ENCODE measurements at regions not wholly inside any gene's neighbourhood (a gene's known extent, or its start where the extent isn't known, plus 50 kb on each side); places are given as distances from the start of the nearest gene placed in this dataset.

DNA sequence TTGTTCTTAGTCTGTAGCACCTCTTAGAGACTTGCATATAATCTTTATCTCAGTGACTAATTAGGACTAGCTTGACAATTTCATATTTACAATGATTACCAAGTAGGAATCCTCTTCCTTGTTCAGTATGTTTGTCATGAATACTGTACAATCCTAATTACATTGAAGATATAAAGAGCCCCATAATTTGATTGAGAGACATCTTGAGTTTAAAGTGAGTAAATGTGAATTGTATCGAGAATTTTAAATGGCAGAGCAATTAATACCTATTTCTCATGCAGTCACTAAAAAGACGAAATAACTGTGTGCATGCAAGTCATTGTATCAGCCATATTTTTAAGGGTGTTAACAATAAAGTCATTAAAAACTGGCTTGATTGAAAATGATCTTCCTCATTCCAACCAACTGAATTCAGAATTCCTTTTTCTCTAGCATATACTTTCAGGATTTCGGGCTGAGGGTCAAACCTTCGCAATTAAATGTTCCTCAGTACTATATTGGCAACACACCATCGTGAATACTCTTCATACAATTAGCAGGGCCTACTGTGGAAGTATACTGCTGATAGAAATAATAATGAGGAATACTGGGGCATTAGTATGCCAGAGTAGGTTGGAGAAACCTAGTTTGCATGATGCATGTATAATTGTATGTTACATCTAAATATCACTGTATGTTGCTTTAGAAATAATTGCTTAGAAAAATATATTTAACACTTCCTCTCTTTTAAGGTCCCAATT is 284.7 kb upstream of the TMEM161B start:
- H3K4me1 ChIP-seq (replicated peaks in 1 of 2): peaks cover 25 to 34% of the 10 kb centered on the region in 2 donors
- no peak overlapping the region for H3K4me3 ChIP-seq
- H3K27ac ChIP-seq: no peak overlapping the region
- WGBS, 10 experiments: 0 to 96% (median 74%) methylated on average over 1 to 5 of the region's 5 CpGs; no CpG with 5 or more reads in 2 of the 10 experiments
- ATAC-seq (replicated peaks in 6 of 8): no peak
- in situ Hi-C loops (cut with MboI; ENCODE audit: low pct_unique_long_range_greater_than_20kb in 2 of 9, low sequenced_read_pairs in 9 of 9, unreplicated experiment in 9 of 9): no loop called here

DNA sequence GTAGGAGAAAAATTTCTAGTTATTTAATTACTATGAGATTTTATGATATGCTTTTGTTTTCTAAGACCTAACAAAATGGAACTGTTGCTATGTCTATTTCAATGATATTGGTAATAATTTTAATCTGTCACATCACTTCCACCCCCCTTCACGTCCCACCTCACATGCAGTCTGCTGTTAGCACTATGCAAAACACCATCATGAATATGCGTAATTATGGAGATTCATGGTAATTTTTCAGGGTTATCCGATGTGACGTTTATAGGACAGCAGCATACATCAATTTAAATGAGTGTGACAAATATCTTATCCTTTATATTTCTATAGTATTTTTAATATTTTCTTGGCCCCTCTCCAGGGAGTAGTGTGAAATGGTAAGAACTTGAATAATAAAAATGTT is 283.8 kb upstream of the TMEM161B start:
- no peak overlapping the region for H3K4me3 ChIP-seq
- in situ Hi-C loops (cut with MboI; ENCODE audit: low pct_unique_long_range_greater_than_20kb in 2 of 9, low sequenced_read_pairs in 9 of 9, unreplicated experiment in 9 of 9): no loop called here
- WGBS, 10 experiments: 5 to 100% (median 56%) methylated on average over 1 to 4 of the region's 4 CpGs
- peak in 2 of 8 experiments; percentile 50 to 61 for ATAC-seq (replicated peaks in 6 of 8)
- H3K27ac ChIP-seq: no peak overlapping the region
- peaks cover 18 to 26% of the 10 kb centered on the region in 2 donors for H3K4me1 ChIP-seq (replicated peaks in 1 of 2)

DNA sequence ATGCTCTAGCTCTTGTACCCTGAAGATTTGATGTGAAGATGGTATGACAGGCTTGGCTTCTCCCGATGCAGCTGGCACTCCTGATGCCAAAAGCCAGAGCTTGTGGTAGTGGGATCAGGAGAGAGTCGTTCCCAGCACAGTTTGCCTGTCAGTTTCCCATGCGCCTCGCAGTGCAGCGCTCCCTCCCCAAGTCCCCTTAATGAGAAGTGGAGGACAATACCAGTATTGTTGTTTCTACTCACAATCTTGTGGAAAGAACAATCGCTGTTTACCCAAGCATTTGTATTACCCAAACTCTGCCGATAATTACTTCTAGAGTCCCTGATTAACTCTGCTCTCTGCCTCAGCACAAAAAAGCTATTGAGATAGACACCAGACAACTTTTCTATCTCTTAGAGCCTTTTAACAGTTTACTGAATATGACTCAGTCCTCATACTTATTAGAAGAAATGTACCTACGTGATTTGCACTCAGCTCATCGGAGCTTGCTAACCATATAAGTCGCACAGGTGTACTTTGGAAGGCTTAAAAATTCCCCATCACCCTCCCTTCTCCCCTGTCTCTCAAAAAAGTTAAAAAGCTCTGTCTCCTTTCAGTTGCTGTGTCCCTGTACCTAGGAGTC is 283.2 kb upstream of the TMEM161B start:
- H3K4me1 ChIP-seq (replicated peaks in 1 of 2): peaks cover 13 to 20% of the 10 kb centered on the region in 2 donors
- 27 to 61% (median 33%) methylated on average over 4 to 10 of the region's 10 CpGs; no CpG with 5 or more reads in 3 of the 10 experiments for WGBS, 10 experiments
- in situ Hi-C loops (cut with MboI; ENCODE audit: low pct_unique_long_range_greater_than_20kb in 2 of 9, low sequenced_read_pairs in 9 of 9, unreplicated experiment in 9 of 9): no loop called here
- no peak overlapping the region for H3K27ac ChIP-seq
- ATAC-seq (replicated peaks in 6 of 8): peak in 5 of 8 experiments; percentile 60 to 73 (median 67)
- peak overlapping the region in 1 of 5 donors; percentile 1 for H3K4me3 ChIP-seq

DNA sequence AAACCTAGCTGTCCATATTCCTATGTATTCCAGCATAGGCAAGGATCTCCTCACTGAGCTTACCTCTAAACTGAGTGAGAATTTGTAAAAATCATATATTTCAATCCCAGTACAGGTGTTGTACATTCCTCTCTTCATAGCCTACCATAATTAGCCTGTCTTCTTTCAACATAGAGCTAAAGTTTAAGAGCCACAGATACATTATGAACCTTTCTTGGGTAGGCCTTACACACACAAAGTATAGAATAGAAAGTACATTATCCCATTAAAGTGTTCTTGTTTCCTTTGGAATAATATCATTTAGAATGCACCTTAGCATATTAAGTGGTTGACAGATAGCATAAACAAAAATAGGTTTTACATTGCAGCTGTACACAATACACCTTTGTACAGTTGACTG is 282.1 kb upstream of the TMEM161B start:
- no peak overlapping the region for H3K27ac ChIP-seq
- no peak overlapping the region for H3K4me3 ChIP-seq
- in situ Hi-C loops (cut with MboI; ENCODE audit: low pct_unique_long_range_greater_than_20kb in 2 of 9, low sequenced_read_pairs in 9 of 9, unreplicated experiment in 9 of 9): no loop called here
- H3K4me1 ChIP-seq (replicated peaks in 1 of 2): peaks cover 6 to 9% of the 10 kb centered on the region in 2 donors
- no peak for ATAC-seq (replicated peaks in 6 of 8)

DNA sequence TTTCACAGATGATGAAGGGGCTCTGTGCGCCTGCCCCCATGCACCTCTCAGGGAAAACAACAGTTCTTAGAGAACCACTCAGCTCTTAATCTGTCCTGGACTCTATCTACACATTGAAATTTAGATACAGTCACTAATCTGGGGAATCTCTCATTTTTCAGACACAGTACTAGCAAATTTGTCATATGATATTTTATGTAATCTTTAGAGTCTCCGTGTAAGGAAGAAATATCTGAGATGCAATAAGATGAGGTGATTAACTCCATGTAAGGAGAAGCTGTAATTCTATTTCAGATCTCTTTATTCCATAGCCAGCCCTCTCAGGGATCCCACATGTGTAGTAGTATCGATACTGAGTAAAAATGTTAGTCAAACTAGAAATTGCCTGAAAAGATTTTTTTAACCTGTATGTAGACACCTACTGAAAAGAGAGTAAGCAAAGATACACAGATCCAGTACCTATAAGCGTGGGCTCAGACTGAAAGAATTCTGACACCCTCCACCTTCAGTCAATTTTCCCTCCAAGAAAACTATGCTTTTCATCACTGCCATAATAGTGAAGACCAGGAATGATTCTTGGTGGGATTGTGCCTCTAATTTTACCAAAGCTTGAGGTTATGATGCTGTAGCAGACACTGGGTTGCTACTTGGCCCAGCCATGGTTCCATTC is 279.6 kb upstream of the TMEM161B start:
- H3K4me3 ChIP-seq: no peak overlapping the region
- ATAC-seq (replicated peaks in 6 of 8): no peak
- peaks cover 11 to 27% of the 10 kb centered on the region in 2 donors for H3K4me1 ChIP-seq (replicated peaks in 1 of 2)
- no peak overlapping the region for H3K27ac ChIP-seq
- in situ Hi-C loops (cut with MboI; ENCODE audit: low pct_unique_long_range_greater_than_20kb in 2 of 9, low sequenced_read_pairs in 9 of 9, unreplicated experiment in 9 of 9): no loop called here
- WGBS, 10 experiments: 13 to 100% (median 93%) methylated on average over 1 to 4 of the region's 4 CpGs

DNA sequence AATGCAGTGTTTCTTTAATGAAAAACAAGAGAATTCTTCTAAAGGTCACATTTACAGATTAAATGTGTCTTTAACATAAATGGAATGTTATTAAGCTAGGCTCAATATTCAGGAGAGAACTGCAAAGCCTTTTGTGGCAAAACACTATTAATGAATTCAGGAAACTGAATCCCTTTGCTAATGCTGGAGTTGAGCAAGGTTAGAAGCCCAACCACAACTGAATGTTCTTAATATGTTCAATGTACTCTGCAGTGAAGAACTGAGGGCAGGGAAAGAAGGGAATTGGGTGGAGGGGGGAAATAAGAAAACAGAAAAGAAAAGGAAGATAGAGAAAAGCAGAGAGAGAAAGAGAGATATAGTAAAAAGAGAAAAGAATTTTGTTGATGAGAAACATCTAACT is 276.7 kb upstream of the TMEM161B start:
- in situ Hi-C loops (cut with MboI; ENCODE audit: low pct_unique_long_range_greater_than_20kb in 2 of 9, low sequenced_read_pairs in 9 of 9, unreplicated experiment in 9 of 9): no loop called here
- peaks cover 11 to 33% of the 10 kb centered on the region in 2 donors for H3K4me1 ChIP-seq (replicated peaks in 1 of 2)
- no peak overlapping the region for H3K4me3 ChIP-seq
- ATAC-seq (replicated peaks in 6 of 8): no peak
- H3K27ac ChIP-seq: no peak overlapping the region

DNA sequence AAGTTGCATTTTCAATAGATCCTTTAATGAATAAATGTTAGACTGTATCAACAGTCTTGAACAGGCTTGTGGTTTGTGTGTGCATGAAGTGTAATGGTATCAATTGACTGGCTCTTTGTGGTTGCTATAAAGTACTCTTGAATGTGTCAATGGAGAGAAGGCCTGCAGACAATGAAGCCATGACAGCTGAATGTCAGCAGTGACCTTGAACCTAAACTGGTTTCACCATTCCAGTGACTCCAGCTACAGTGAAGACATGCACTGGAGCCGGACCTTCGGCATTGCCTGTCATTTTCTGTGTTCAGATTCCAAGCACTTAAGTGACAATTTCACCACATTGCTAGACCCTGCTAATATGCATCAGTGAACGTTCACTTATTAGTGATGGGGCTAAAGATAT is 276.0 kb upstream of the TMEM161B start:
- Histone ChIP-seq H3K4me3 (peak overlapping the region in 1 of 5 donors; percentile 10), H3K27ac (peak overlapping the region in 1 of 2 donors; percentile 29), H3K4me1 (replicated peaks in 1 of 2) (peaks cover 15 to 37% of the 10 kb centered on the region in 2 donors)
- in situ Hi-C loops (cut with MboI; ENCODE audit: low pct_unique_long_range_greater_than_20kb in 2 of 9, low sequenced_read_pairs in 9 of 9, unreplicated experiment in 9 of 9): no loop called here
- ATAC-seq (replicated peaks in 6 of 8): peak in 5 of 8 experiments; percentile 27 to 64 (median 47)
- 0 to 80% (median 63%) methylated on average over 1 to 3 of the region's 3 CpGs; no CpG with 5 or more reads in 3 of the 10 experiments for WGBS, 10 experiments

DNA sequence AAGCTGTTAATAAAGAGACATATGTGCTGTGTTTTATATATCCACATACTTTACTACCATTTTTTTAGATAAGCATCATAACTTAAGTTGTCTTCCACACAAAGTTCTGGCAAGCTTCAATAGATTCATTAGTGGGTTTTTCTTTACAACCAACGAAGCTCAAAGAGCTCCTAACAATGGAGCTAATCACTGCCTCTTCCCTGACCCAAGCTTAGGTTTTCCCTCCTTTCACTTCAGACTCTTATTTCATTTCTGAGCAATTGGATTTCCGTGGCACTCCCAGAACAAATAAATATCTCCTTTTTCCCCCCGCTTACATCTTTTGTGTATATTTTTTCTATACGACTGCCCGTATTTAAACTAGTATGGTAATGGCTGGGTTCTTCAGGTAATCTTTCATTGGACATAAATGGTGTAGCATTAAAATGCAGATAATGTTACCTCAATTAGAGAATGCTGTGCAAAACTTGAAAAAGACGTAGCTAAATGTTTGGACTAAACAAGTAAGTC is 275.5 kb upstream of the TMEM161B start:
- WGBS, 10 experiments: 8 to 81% (median 38%) methylated on average over 2 to 6 of the region's 6 CpGs
- ATAC-seq (replicated peaks in 6 of 8): peak in 2 of 8 experiments; percentile 24 to 40
- in situ Hi-C loops (cut with MboI; ENCODE audit: low pct_unique_long_range_greater_than_20kb in 2 of 9, low sequenced_read_pairs in 9 of 9, unreplicated experiment in 9 of 9): no loop called here
- Histone ChIP-seq H3K4me1 (replicated peaks in 1 of 2) (peaks cover 19 to 42% of the 10 kb centered on the region in 2 donors), H3K27ac (peak overlapping the region in 1 of 2 donors; percentile 29), H3K4me3 (peak overlapping the region in 1 of 5 donors; percentile 10)

DNA sequence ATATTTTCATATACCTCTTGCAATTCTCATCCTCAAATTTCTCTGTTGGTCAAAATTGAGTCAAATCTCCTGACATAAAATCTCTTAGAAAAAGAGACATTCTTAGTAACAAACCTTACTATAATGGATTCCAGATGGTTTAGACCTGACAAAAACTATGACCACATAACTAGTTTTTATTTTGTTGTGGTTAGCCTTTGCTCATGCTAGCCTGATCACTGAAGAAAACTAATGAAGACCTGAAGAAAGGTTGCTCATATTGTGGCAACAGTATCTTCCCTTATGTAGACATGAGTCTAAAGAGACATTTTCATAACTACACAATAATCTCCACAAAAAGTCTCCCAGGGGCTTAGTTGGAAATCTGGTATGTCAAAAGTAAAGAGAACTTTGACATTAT is 274.1 kb upstream of the TMEM161B start:
- no peak overlapping the region for H3K27ac ChIP-seq
- no peak for ATAC-seq (replicated peaks in 6 of 8)
- H3K4me3 ChIP-seq: no peak overlapping the region
- in situ Hi-C loops (cut with MboI; ENCODE audit: low pct_unique_long_range_greater_than_20kb in 2 of 9, low sequenced_read_pairs in 9 of 9, unreplicated experiment in 9 of 9): no loop called here
- peaks cover 19 to 52% of the 10 kb centered on the region in 2 donors for H3K4me1 ChIP-seq (replicated peaks in 1 of 2)

DNA sequence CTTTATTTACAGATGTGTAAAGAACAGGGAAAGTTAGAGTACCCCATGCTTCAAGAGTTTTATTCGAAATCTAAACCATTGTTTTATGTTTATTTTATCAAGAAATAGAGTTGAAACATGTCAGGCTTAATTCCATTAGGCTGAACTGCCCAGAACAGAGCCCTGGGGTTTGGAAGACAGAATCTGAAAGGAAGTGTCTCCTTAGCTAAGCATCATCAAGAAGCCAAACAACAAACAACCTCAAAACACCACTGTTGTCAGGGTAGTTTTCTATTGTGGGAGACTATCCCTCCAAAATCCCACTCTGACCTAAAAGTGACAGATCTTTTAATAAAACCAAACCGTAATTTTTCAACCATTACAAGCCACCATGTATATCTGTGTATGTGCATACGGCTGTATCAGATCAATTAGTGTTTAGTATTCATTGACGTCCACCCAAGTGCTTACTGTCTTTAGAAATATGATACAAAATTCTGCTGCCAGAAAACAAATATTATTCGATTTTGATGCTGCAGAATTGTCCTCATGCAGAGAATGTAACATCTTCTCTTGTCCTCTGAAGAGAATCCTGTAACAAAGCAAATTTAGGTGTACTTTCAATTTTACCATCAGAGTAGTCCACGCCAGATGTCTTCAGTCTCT is 271.9 kb upstream of the TMEM161B start:
- 18 to 95% (median 71%) methylated on average over 2 to 6 of the region's 6 CpGs for WGBS, 10 experiments
- H3K4me1 ChIP-seq (replicated peaks in 1 of 2): peaks cover 19 to 51% of the 10 kb centered on the region in 2 donors
- in situ Hi-C loops (cut with MboI; ENCODE audit: low pct_unique_long_range_greater_than_20kb in 2 of 9, low sequenced_read_pairs in 9 of 9, unreplicated experiment in 9 of 9): no loop called here
- peak overlapping the region in 1 of 5 donors; percentile 14 for H3K4me3 ChIP-seq
- peak overlapping the region; percentile 4 to 27 for H3K27ac ChIP-seq
- ATAC-seq (replicated peaks in 6 of 8): peak in 4 of 8 experiments; percentile 26 to 47 (median 33)

DNA sequence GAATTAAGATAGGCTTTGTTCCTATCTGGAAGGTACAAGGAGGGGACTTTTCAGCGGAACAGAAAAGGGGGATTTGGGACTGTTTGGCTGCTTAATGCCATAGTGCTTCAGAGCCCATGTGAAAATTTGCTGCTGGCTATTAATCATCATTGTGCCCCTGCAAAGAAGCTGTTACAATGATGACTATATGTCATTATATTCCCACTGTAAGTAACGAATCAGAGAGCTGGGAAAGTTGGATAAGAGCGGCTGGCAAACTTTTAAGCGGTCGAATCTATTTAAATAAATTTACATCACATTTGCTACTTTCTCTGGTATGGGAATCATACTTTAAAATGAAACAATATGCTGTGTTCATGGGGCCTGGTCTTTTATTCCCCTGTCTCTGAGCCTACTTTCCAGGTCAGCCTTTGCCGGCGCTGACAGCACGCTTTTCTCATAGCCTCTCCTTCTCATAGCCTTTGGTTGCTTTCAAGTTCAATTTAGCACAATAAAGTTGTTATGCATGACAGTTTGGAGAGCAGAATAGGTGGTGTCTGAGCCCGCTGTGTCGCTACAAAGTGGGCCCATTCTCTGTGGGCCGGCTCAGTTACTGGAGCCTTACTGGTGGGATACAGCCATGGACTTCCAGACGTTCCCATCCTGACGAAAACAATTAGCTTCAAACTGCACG is 271.2 kb upstream of the TMEM161B start:
- H3K4me1 ChIP-seq (replicated peaks in 1 of 2): peaks cover 15 to 43% of the 10 kb centered on the region in 2 donors
- peak overlapping the region in 1 of 2 donors; percentile 27 for H3K27ac ChIP-seq
- WGBS, 10 experiments: 6 to 77% (median 30%) methylated on average over 2 to 14 of the region's 14 CpGs
- in situ Hi-C loops (cut with MboI; ENCODE audit: low pct_unique_long_range_greater_than_20kb in 2 of 9, low sequenced_read_pairs in 9 of 9, unreplicated experiment in 9 of 9): no loop called here
- ATAC-seq (replicated peaks in 6 of 8): peak in 6 of 8 experiments; percentile 48 to 79 (median 72)
- H3K4me3 ChIP-seq: peak overlapping the region in 1 of 5 donors; percentile 14

DNA sequence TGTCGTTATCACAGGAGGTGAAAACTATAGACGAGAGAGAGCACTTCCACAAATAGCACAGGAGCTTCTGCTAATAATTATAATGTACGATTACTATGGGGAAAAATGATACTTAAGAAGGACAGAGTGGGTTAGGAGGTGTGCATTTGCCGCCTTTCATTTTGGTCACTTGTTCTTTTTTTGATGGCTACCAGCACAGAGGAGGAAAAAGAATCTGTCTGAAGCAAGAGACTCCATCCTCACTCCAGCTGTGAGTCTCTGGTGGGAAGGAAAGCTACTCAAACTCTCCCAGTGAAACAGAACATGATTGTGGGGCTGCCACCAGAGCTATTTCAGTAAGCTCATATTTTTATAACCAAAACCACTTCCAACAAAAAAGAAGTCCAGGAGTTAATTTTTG is 270.4 kb upstream of the TMEM161B start:
- H3K27ac ChIP-seq: peak overlapping the region in 1 of 2 donors; percentile 37
- 27 to 94% (median 74%) methylated on average over 2 to 4 of the region's 4 CpGs; no CpG with 5 or more reads in 2 of the 10 experiments for WGBS, 10 experiments
- H3K4me1 ChIP-seq (replicated peaks in 1 of 2): peaks cover 14 to 35% of the 10 kb centered on the region in 2 donors
- ATAC-seq (replicated peaks in 6 of 8): no peak
- in situ Hi-C loops (cut with MboI; ENCODE audit: low pct_unique_long_range_greater_than_20kb in 2 of 9, low sequenced_read_pairs in 9 of 9, unreplicated experiment in 9 of 9): no loop called here
- no peak overlapping the region for H3K4me3 ChIP-seq

All from motor neuron (in vitro differentiated cells).